ENCODE measurements at regions not wholly inside any gene's neighbourhood (a gene's known extent, or its start where the extent isn't known, plus 50 kb on each side); places are given as distances from the start of the nearest gene placed in this dataset.

DNA sequence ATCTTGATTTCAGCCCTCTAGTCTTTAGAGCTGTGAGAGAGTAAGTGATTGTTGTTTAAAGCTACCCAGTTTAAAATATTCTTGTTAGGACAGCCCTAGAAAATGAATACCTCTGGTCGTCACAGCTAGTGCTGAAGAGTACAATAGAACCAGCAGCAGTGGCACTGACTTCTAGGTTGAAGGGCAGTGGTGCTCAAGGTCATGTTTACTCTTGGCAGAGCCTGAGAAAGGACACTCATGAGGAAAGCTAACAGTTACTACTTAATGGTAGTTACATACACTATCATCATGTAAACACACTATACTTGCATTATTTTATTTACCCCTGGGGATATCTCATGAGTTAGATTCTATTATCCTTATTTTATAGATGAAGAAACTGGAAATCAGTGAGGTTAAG is 323.0 kb downstream of the SH2D4B start:
- ATAC-seq (no peak), DNase-seq (no peak)
- intact Hi-C loops (cut with DNase I) = no loop called here
- Histone ChIP-seq H3K4me3 (no peak overlapping the region), H3K27ac (no peak overlapping the region), H3K36me3 (no peaks in the 10 kb centered on the region), H3K9me3 (no peaks in the 10 kb centered on the region), H3K4me1 (no peaks in the 10 kb centered on the region), H3K27me3 (peaks cover 0 to 10% (median 0%) of the 10 kb centered on the region in 9 donors)
- no peak for TF ChIP-seq POLR2A (IDR thresholded peaks at IDR 0.05)
- no peak for TF ChIP-seq CTCF (IDR thresholded peaks at IDR 0.05)
- 40 to 71% (median 61%) methylated on average over 1 of the region's 1 CpG for WGBS, 4 donors

- Histone ChIP-seq H3K36me3 (no peaks in the 10 kb centered on the region), H3K4me1 (no peaks in the 10 kb centered on the region), H3K27ac (no peak overlapping the region), H3K4me3 (no peak overlapping the region), H3K9me3 (no peaks in the 10 kb centered on the region), H3K27me3 (peaks cover 0 to under 1% (median 0%) of the 10 kb centered on the region in 9 donors)
- intact Hi-C loops (cut with DNase I) = no loop called here
- no peak for DNase-seq
- no peak for ATAC-seq
- TF ChIP-seq POLR2A (IDR thresholded peaks at IDR 0.05) (no peak), CTCF (IDR thresholded peaks at IDR 0.05) (peak in 1 of 12 donors; percentile 11)
These were observed 324.2 kb downstream of the SH2D4B start for GRCh38 chr10:80861882-80862281.

DNA sequence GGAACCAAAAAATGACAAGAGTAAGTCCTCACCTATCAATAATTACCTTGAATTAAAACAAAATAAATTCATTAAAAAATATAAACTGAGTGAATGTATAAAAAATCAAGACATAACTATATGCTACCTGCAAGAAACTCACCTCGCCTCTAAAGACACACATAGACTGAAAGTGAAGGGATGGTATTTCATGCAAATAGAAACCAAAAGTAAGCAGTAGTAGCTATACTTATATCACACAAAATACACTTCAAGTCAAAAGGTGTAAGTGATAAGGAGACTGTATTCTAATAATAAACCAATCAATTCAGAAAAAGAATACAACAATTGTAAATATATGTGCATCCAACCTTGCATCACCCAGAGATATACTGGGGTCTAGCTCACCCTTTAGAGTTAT is 332.6 kb downstream of the SH2D4B start:
- ATAC-seq (no peak), DNase-seq (no peak)
- H3K27ac ChIP-seq = no peak overlapping the region
- TF ChIP-seq CTCF (IDR thresholded peaks at IDR 0.05) = no peak
- no peak for TF ChIP-seq POLR2A (IDR thresholded peaks at IDR 0.05)
- 81 to 93% (median 89%) methylated on average over 1 of the region's 1 CpG for WGBS, 4 donors
- H3K9me3 ChIP-seq = peaks cover 0 to 27% (median 7%) of the 10 kb centered on the region in 12 donors
- H3K4me1 ChIP-seq = no peaks in the 10 kb centered on the region
- no peak overlapping the region for H3K4me3 ChIP-seq
- H3K27me3 ChIP-seq = peaks cover 0 to 6% (median 0%) of the 10 kb centered on the region in 9 donors
- H3K36me3 ChIP-seq = no peaks in the 10 kb centered on the region
- intact Hi-C loops (cut with DNase I) = no loop called here

- DNase-seq = no peak
- ATAC-seq = no peak
- TF ChIP-seq POLR2A (IDR thresholded peaks at IDR 0.05) (no peak), CTCF (IDR thresholded peaks at IDR 0.05) (no peak)
- no peaks in the 10 kb centered on the region for H3K36me3 ChIP-seq
- H3K27me3 ChIP-seq = peaks cover 0 to 6% (median 0%) of the 10 kb centered on the region in 9 donors
- intact Hi-C loops (cut with DNase I) = no loop called here
- no peak overlapping the region for H3K27ac ChIP-seq
- H3K4me3 ChIP-seq = no peak overlapping the region
- peaks cover 0 to 27% (median 7%) of the 10 kb centered on the region in 12 donors for H3K9me3 ChIP-seq
- no peaks in the 10 kb centered on the region for H3K4me1 ChIP-seq
These were observed 333.4 kb downstream of the SH2D4B start for GRCh38 chr10:80871083-80871482.
